ENCODE measurements at regions not wholly inside any gene's neighbourhood (a gene's known extent, or its start where the extent isn't known, plus 50 kb on each side); places are given as distances from the start of the nearest gene placed in this dataset.

- Mint-ChIP-seq H3K36me3 (no peaks in the 10 kb centered on the region), H3K4me1 (peaks cover 17% of the 10 kb centered on the region), H3K27ac (no peak overlapping the region), H3K9me3 (no peaks in the 10 kb centered on the region), H3K4me3 (no peak overlapping the region), H3K27me3 (ENCODE audit: low read depth) (no peaks in the 10 kb centered on the region)
- DNase-seq (ENCODE audit: low spot score in 2 of 2, unreplicated experiment in 2 of 2), result no peak
- no peak for TF ChIP-seq CTCF (IDR thresholded peaks at IDR 0.05; ENCODE audit: unreplicated experiment)
These were observed 165.9 kb upstream of the HMGA2 start for GRCh38 chr12:65658360-65658759.

GRCh38 chr12:65659681-65660080 lies 164.6 kb upstream of the HMGA2 start:
- TF ChIP-seq CTCF (IDR thresholded peaks at IDR 0.05; ENCODE audit: unreplicated experiment), result no peak
- Mint-ChIP-seq H3K27me3 (ENCODE audit: low read depth) (no peaks in the 10 kb centered on the region), H3K27ac (no peak overlapping the region), H3K4me3 (no peak overlapping the region), H3K9me3 (peaks cover 10% of the 10 kb centered on the region), H3K36me3 (no peaks in the 10 kb centered on the region), H3K4me1 (peaks cover 11% of the 10 kb centered on the region)
- DNase-seq (ENCODE audit: low spot score in 2 of 2, unreplicated experiment in 2 of 2), result no peak

- H3K27ac Mint-ChIP-seq, result no peak overlapping the region
- TF ChIP-seq CTCF (IDR thresholded peaks at IDR 0.05; ENCODE audit: unreplicated experiment), result no peak
- no peak overlapping the region for H3K4me3 Mint-ChIP-seq
- DNase-seq (ENCODE audit: low spot score in 2 of 2, unreplicated experiment in 2 of 2), result no peak
- no peaks in the 10 kb centered on the region for H3K27me3 Mint-ChIP-seq (ENCODE audit: low read depth)
- peaks cover 14% of the 10 kb centered on the region for H3K9me3 Mint-ChIP-seq
- no peaks in the 10 kb centered on the region for H3K36me3 Mint-ChIP-seq
- H3K4me1 Mint-ChIP-seq, result peaks cover 10% of the 10 kb centered on the region
These were observed 164.2 kb upstream of the HMGA2 start for GRCh38 chr12:65660096-65660495.

- H3K9me3 Mint-ChIP-seq, result peaks cover 19% of the 10 kb centered on the region
- H3K4me3 Mint-ChIP-seq, result no peak overlapping the region
- peaks cover 7% of the 10 kb centered on the region for H3K4me1 Mint-ChIP-seq
- no peaks in the 10 kb centered on the region for H3K27me3 Mint-ChIP-seq (ENCODE audit: low read depth)
- no peak for DNase-seq (ENCODE audit: low spot score in 2 of 2, unreplicated experiment in 2 of 2)
- H3K27ac Mint-ChIP-seq, result no peak overlapping the region
- TF ChIP-seq CTCF (IDR thresholded peaks at IDR 0.05; ENCODE audit: unreplicated experiment), result no peak
- no peaks in the 10 kb centered on the region for H3K36me3 Mint-ChIP-seq
These were observed 163.4 kb upstream of the HMGA2 start for GRCh38 chr12:65660836-65661235.

GRCh38 chr12:65662590-65662989 lies 161.7 kb upstream of the HMGA2 start:
- H3K4me3 Mint-ChIP-seq, result no peak overlapping the region
- H3K9me3 Mint-ChIP-seq, result peaks cover 19% of the 10 kb centered on the region
- no peaks in the 10 kb centered on the region for H3K4me1 Mint-ChIP-seq
- no peak for TF ChIP-seq CTCF (IDR thresholded peaks at IDR 0.05; ENCODE audit: unreplicated experiment)
- H3K27ac Mint-ChIP-seq, result no peak overlapping the region
- H3K36me3 Mint-ChIP-seq, result no peaks in the 10 kb centered on the region
- DNase-seq (ENCODE audit: low spot score in 2 of 2, unreplicated experiment in 2 of 2), result no peak
- H3K27me3 Mint-ChIP-seq (ENCODE audit: low read depth), result no peaks in the 10 kb centered on the region

- Mint-ChIP-seq H3K27me3 (ENCODE audit: low read depth) (no peaks in the 10 kb centered on the region), H3K36me3 (no peaks in the 10 kb centered on the region), H3K27ac (no peak overlapping the region), H3K4me3 (no peak overlapping the region), H3K4me1 (no peaks in the 10 kb centered on the region), H3K9me3 (peaks cover 19% of the 10 kb centered on the region)
- TF ChIP-seq CTCF (IDR thresholded peaks at IDR 0.05; ENCODE audit: unreplicated experiment), result no peak
- DNase-seq (ENCODE audit: low spot score in 2 of 2, unreplicated experiment in 2 of 2), result no peak
These were observed 161.2 kb upstream of the HMGA2 start for GRCh38 chr12:65663097-65663496.

Data from mesothelial cell of epicardium (in vitro differentiated cells).